Karpas-422 (cell line): ENCODE measurements at regions not wholly inside any gene's neighbourhood (a gene's known extent, or its start where the extent isn't known, plus 50 kb on each side); places are given as distances from the start of the nearest gene placed in this dataset.

ENCODE experiments used
- DNase-seq: peaks from one replicate; pipeline ENCODE4 v3.0.0-alpha.2; 2015
- H2AFZ ChIP-seq: fragments of 200-600 bp; sonication (generic); 2 replicates; pipeline ENCODE4 v1.6.1; 2014; ENCODE audit warnings: antibody characterized with exemption, low read length, mixed read lengths
- H3K27ac ChIP-seq: fragments of 200-600 bp; sonication (generic); 2 replicates; pipeline ENCODE4 v1.5.1; 2014; ENCODE audit warnings: mild to moderate bottlenecking, low read length, moderate library complexity
- H3K27me3 ChIP-seq: fragments of 200-600 bp; sonication (generic); 2 replicates; pipeline ENCODE4 v1.6.1; 2014; ENCODE audit warnings: low read length, mixed read lengths
- H3K36me3 ChIP-seq: fragments of 200-600 bp; sonication (generic); 2 replicates; pipeline ENCODE4 v1.6.1; 2014; ENCODE audit warnings: low read length, mixed read lengths; ENCODE audit not compliant: insufficient read depth
- H3K4me1 ChIP-seq: fragments of 200-600 bp; sonication (generic); 2 replicates; pipeline ENCODE4 v1.6.1; 2014; ENCODE audit warnings: mild to moderate bottlenecking, low read length, mixed read lengths
- H3K4me2 ChIP-seq: fragments of 200-600 bp; sonication (generic); 2 replicates; pipeline ENCODE4 v1.6.1; 2014; ENCODE audit warnings: low read length, low read depth, mild to moderate bottlenecking; ENCODE audit not compliant: poor library complexity, severe bottlenecking
- H3K4me3 ChIP-seq: fragments of 200-600 bp; sonication (generic); 2 replicates; pipeline ENCODE4 v1.5.1; 2014; ENCODE audit warnings: mild to moderate bottlenecking, antibody characterized with exemption, low read length, mixed read lengths
- H3K79me2 ChIP-seq: fragments of 200-600 bp; sonication (generic); 2 replicates; pipeline ENCODE4 v1.6.1; 2014; ENCODE audit warnings: mild to moderate bottlenecking, low read length, mixed read lengths
- H3K9ac ChIP-seq: fragments of 200-600 bp; sonication (generic); 2 replicates; pipeline ENCODE4 v1.6.0; 2014; ENCODE audit warnings: low read length
- H3K9me2 ChIP-seq: fragments of 200-600 bp; sonication (generic), shearing (Covaris generic); replicated peaks from 2 replicates; pipeline ENCODE4 v1.6.0; 2014; ENCODE audit warnings: mild to moderate bottlenecking, low read length, moderate library complexity; ENCODE audit not compliant: insufficient read depth
- H3K9me3 ChIP-seq: fragments of 300-700, 200-600 bp; sonication (generic); 2 replicates; pipeline ENCODE4 v1.6.1; 2014; ENCODE audit warnings: low read length, mixed read lengths
- H4K20me1 ChIP-seq: fragments of 200-600 bp; sonication (generic); 2 replicates; pipeline ENCODE4 v1.6.1; 2014; ENCODE audit warnings: mild to moderate bottlenecking, antibody characterized with exemption, low read length, low read depth; ENCODE audit not compliant: insufficient read depth

GRCh38 chr6:135576055-135576454 is 78.5 kb upstream of the AHI1 start:
- Histone ChIP-seq H3K9me3 (no peaks in the 10 kb centered on the region), H3K9ac (no peak overlapping the region), H2AFZ (no peak overlapping the region), H3K4me3 (no peak overlapping the region), H4K20me1 (no peaks in the 10 kb centered on the region), H3K9me2 (no peaks in the 10 kb centered on the region), H3K27ac (no peak overlapping the region), H3K4me1 (peaks cover 14% of the 10 kb centered on the region), H3K27me3 (no peaks in the 10 kb centered on the region), H3K36me3 (no peaks in the 10 kb centered on the region), H3K79me2 (no peaks in the 10 kb centered on the region), H3K4me2 (no peak overlapping the region)
- no peak for DNase-seq

GRCh38 chr6:135577059-135577538 is 79.6 kb upstream of the AHI1 start:
- no peak overlapping the region for H3K27ac ChIP-seq
- H3K4me3 ChIP-seq: no peak overlapping the region
- no peaks in the 10 kb centered on the region for H3K79me2 ChIP-seq
- H3K36me3 ChIP-seq: no peaks in the 10 kb centered on the region
- no peak overlapping the region for H3K9ac ChIP-seq
- H3K9me2 ChIP-seq: no peaks in the 10 kb centered on the region
- H2AFZ ChIP-seq: no peak overlapping the region
- peaks cover 14% of the 10 kb centered on the region for H3K4me1 ChIP-seq
- H3K27me3 ChIP-seq: no peaks in the 10 kb centered on the region
- no peaks in the 10 kb centered on the region for H3K9me3 ChIP-seq
- H3K4me2 ChIP-seq: peak overlapping the region; percentile 32
- DNase-seq: peak; percentile 77
- no peaks in the 10 kb centered on the region for H4K20me1 ChIP-seq

GRCh38 chr6:135578976-135579375 is 81.4 kb upstream of the AHI1 start:
- no peak overlapping the region for H3K4me3 ChIP-seq
- no peak overlapping the region for H2AFZ ChIP-seq
- H3K36me3 ChIP-seq: no peaks in the 10 kb centered on the region
- no peak overlapping the region for H3K27ac ChIP-seq
- H3K79me2 ChIP-seq: no peaks in the 10 kb centered on the region
- DNase-seq: no peak
- no peaks in the 10 kb centered on the region for H3K27me3 ChIP-seq
- H3K9ac ChIP-seq: no peak overlapping the region
- peaks cover 14% of the 10 kb centered on the region for H3K4me1 ChIP-seq
- H3K9me3 ChIP-seq: no peaks in the 10 kb centered on the region
- no peak overlapping the region for H3K4me2 ChIP-seq
- no peaks in the 10 kb centered on the region for H4K20me1 ChIP-seq
- H3K9me2 ChIP-seq: no peaks in the 10 kb centered on the region

GRCh38 chr6:135581211-135581610 is 83.7 kb upstream of the AHI1 start:
- Histone ChIP-seq H3K36me3 (no peaks in the 10 kb centered on the region), H2AFZ (no peak overlapping the region), H3K79me2 (no peaks in the 10 kb centered on the region), H3K4me1 (peaks cover 14% of the 10 kb centered on the region), H4K20me1 (no peaks in the 10 kb centered on the region), H3K4me3 (no peak overlapping the region), H3K9ac (no peak overlapping the region), H3K27ac (no peak overlapping the region), H3K9me3 (no peaks in the 10 kb centered on the region), H3K4me2 (no peak overlapping the region), H3K9me2 (no peaks in the 10 kb centered on the region), H3K27me3 (no peaks in the 10 kb centered on the region)
- no peak for DNase-seq

GRCh38 chr6:135583256-135583761 is 85.8 kb upstream of the AHI1 start:
- Histone ChIP-seq H4K20me1 (no peaks in the 10 kb centered on the region), H2AFZ (no peak overlapping the region), H3K79me2 (no peaks in the 10 kb centered on the region), H3K27ac (no peak overlapping the region), H3K4me1 (no peaks in the 10 kb centered on the region), H3K9ac (no peak overlapping the region), H3K4me3 (no peak overlapping the region), H3K9me3 (no peaks in the 10 kb centered on the region), H3K4me2 (no peak overlapping the region), H3K27me3 (no peaks in the 10 kb centered on the region), H3K36me3 (no peaks in the 10 kb centered on the region), H3K9me2 (no peaks in the 10 kb centered on the region)
- no peak for DNase-seq

- H3K4me2 ChIP-seq: no peak overlapping the region
- H3K36me3 ChIP-seq: no peaks in the 10 kb centered on the region
- DNase-seq: no peak
- H2AFZ ChIP-seq: no peak overlapping the region
- H3K9me3 ChIP-seq: no peaks in the 10 kb centered on the region
- no peak overlapping the region for H3K9ac ChIP-seq
- H3K27ac ChIP-seq: no peak overlapping the region
- H3K27me3 ChIP-seq: no peaks in the 10 kb centered on the region
- H4K20me1 ChIP-seq: no peaks in the 10 kb centered on the region
- no peaks in the 10 kb centered on the region for H3K79me2 ChIP-seq
- H3K9me2 ChIP-seq: no peaks in the 10 kb centered on the region
- H3K4me3 ChIP-seq: no peak overlapping the region
- H3K4me1 ChIP-seq: no peaks in the 10 kb centered on the region
Measured at GRCh38 chr6:135586388-135586787, 88.8 kb upstream of the AHI1 start.

- no peak overlapping the region for H3K4me3 ChIP-seq
- DNase-seq: no peak
Measured at GRCh38 chr6:135586844-135587243, 89.3 kb upstream of the AHI1 start.

GRCh38 chr6:135592276-135592675 is 94.7 kb upstream of the AHI1 start:
- Histone ChIP-seq H2AFZ (no peak overlapping the region), H3K36me3 (no peaks in the 10 kb centered on the region), H3K27ac (no peak overlapping the region), H4K20me1 (no peaks in the 10 kb centered on the region), H3K4me2 (no peak overlapping the region), H3K4me3 (no peak overlapping the region), H3K9me2 (no peaks in the 10 kb centered on the region), H3K27me3 (no peaks in the 10 kb centered on the region), H3K9me3 (no peaks in the 10 kb centered on the region), H3K4me1 (no peaks in the 10 kb centered on the region), H3K79me2 (no peaks in the 10 kb centered on the region), H3K9ac (no peak overlapping the region)
- no peak for DNase-seq

More at GRCh38 chr6:135586844-135587243, 89.3 kb upstream of the AHI1 start:
- no peaks in the 10 kb centered on the region for H3K36me3 ChIP-seq
- H3K4me1 ChIP-seq: no peaks in the 10 kb centered on the region
- H4K20me1 ChIP-seq: no peaks in the 10 kb centered on the region
- H3K4me2 ChIP-seq: no peak overlapping the region
- no peaks in the 10 kb centered on the region for H3K79me2 ChIP-seq
- H3K9ac ChIP-seq: no peak overlapping the region
- H3K9me3 ChIP-seq: no peaks in the 10 kb centered on the region
- no peak overlapping the region for H2AFZ ChIP-seq
- H3K9me2 ChIP-seq: no peaks in the 10 kb centered on the region
- no peak overlapping the region for H3K27ac ChIP-seq
- H3K27me3 ChIP-seq: no peaks in the 10 kb centered on the region

GRCh38 chr6:135594000-135594399 is 96.5 kb upstream of the AHI1 start:
- H3K9ac ChIP-seq: no peak overlapping the region
- H4K20me1 ChIP-seq: no peaks in the 10 kb centered on the region
- no peaks in the 10 kb centered on the region for H3K27me3 ChIP-seq
- no peak overlapping the region for H2AFZ ChIP-seq
- H3K9me3 ChIP-seq: no peaks in the 10 kb centered on the region
- H3K4me1 ChIP-seq: no peaks in the 10 kb centered on the region
- no peak overlapping the region for H3K4me3 ChIP-seq
- H3K36me3 ChIP-seq: no peaks in the 10 kb centered on the region
- DNase-seq: no peak
- H3K9me2 ChIP-seq: no peaks in the 10 kb centered on the region
- no peaks in the 10 kb centered on the region for H3K79me2 ChIP-seq
- H3K4me2 ChIP-seq: no peak overlapping the region
- H3K27ac ChIP-seq: no peak overlapping the region
